ENCODE measurements at regions not wholly inside any gene's neighbourhood (a gene's known extent, or its start where the extent isn't known, plus 50 kb on each side); places are given as distances from the start of the nearest gene placed in this dataset.

GRCh38 chr14:87149583-87150354 lies 843.2 kb downstream of the GALC start:
- TF ChIP-seq CTCF (IDR thresholded peaks at IDR 0.05) = no peak
- TF ChIP-seq POLR2A (IDR thresholded peaks at IDR 0.05) = no peak
